ENCODE measurements at regions not wholly inside any gene's neighbourhood (a gene's known extent, or its start where the extent isn't known, plus 50 kb on each side); places are given as distances from the start of the nearest gene placed in this dataset.
"Not testable (repeated sequence)": the region's sequence is repeated elsewhere in the genome, so short reads cannot be mapped to it uniquely, and the experiment has no call there.

- DNase-seq (ENCODE audit: low spot score) = no peak
Measured at GRCh38 chr6:121876721-121877120, 441.3 kb downstream of the GJA1 start.

- no peak for DNase-seq (ENCODE audit: low spot score)
Measured at GRCh38 chr6:121879149-121879548, 443.7 kb downstream of the GJA1 start.

- no peak for DNase-seq (ENCODE audit: low spot score)
Measured at GRCh38 chr6:121880831-121881230, 445.4 kb downstream of the GJA1 start.

- no peak for DNase-seq (ENCODE audit: low spot score)
Measured at GRCh38 chr6:121881974-121882667, 446.7 kb downstream of the GJA1 start.

- no peak for DNase-seq (ENCODE audit: low spot score)
Measured at GRCh38 chr6:121884091-121884490, 448.6 kb downstream of the GJA1 start.

DNA sequence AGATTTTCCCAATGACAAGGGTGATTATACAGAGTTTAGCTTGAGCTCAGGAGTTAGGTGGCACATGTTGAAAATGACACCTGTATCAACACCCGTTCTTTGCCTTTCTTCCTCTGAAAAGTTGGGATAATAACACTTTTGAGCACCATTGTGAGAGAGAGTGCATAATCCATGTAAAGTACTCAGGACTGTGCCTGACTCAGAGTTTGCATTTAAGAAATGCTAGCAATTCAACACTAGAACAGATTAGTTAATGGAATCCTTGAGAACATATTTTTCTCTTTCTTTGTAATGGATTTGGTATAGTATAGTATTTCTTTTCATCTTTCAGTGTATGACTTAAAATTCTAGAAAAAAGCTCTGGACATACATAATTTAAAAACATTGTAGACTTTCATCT, 449.2 kb downstream of the GJA1 start:
- DNase-seq (ENCODE audit: low spot score) = no peak

GRCh38 chr6:121885399-121886152, 450.1 kb downstream of the GJA1 start:
- DNase-seq (ENCODE audit: low spot score) = no peak

DNA sequence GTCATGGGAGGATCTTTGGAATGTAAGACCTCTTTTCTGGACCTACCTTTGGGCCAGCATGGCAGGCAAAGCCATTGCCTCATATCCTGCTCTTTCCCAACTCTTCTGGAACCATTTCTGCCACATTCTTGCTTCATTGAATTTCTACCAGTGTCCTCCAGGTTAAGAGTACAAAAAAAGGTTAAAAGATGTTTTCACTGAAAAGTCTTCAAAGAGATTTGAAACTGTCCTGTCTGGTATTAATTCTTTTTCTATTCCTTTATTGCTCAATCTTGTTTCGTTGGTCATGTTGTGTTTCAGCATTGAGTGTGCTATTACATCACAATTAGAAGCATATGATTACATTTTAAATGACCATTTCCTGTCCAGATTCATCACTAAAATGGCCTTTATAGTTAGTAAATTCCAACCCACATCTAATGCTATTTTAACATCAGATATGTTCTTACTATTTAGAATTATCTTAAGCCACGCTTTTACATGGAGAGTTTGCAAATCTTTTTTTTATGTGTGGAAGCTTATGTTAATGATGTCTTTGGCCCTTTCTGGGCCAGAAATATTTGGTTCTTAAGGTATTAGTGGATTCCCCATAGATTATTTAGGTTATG, 450.9 kb downstream of the GJA1 start:
- DNase-seq (ENCODE audit: low spot score) = no peak

- no peak for DNase-seq (ENCODE audit: low spot score)
Measured at GRCh38 chr6:121887724-121888123, 452.3 kb downstream of the GJA1 start.

GRCh38 chr6:121890307-121890910, 455.0 kb downstream of the GJA1 start:
- no peak for DNase-seq (ENCODE audit: low spot score)

DNA sequence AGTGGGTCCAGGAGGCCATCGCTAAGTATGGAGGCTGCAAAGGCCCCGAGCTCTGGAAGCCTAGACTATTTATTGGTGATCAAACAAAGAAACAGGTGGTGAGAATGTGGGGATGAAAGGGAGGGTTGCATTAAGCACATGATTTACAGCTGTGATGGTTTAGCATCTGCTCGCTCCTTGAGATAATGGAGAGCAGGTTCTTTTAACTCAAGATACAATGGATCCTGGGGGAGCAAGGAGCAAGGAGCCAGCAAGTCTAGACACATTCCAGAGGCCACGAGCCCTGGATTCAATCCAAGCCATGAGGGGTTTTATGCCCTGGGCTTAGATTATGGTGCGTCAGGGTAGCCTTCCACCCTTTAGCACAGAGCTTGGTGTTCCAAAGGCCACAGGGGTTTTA, 460.3 kb downstream of the GJA1 start:
- DNase-seq (ENCODE audit: low spot score) = not testable (repeated sequence)

DNA sequence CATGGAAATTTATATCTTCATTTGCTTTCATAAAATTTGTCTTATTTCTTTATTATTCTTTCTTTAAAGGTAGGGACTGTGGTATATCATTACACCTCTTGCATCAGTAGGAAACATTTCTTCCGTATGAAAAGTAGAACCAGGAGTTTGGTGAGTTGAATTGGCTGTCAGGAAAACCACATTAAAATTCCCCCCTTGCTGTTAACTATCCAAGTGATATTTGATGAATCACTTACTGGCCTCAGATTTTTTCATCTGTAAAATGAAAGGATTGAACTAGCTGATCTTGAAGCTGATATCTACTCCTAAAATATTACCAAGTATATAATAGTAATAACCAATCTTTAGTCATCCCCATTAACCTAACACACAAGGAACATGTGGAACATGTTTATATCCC, 460.9 kb downstream of the GJA1 start:
- no peak for DNase-seq (ENCODE audit: low spot score)

DNA sequence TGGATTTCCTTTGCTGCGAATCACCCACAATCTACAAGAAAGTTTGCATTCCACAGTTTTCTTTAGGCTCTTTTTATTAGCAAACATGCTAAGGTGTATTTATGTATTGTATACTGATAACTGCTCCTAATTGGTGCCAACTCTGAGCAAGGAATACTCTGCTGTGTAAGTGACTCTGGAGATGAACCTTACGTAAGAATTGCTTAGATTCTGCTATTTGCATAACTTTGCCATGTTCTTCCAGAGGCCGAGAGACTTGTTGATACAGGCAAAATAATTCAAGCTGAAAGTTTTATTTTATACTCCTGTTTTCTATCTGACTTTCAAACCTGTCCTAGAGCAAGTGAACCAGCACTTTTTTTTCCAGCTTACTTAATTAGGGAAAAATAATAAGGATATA, 461.3 kb downstream of the GJA1 start:
- DNase-seq (ENCODE audit: low spot score) = no peak

DNA sequence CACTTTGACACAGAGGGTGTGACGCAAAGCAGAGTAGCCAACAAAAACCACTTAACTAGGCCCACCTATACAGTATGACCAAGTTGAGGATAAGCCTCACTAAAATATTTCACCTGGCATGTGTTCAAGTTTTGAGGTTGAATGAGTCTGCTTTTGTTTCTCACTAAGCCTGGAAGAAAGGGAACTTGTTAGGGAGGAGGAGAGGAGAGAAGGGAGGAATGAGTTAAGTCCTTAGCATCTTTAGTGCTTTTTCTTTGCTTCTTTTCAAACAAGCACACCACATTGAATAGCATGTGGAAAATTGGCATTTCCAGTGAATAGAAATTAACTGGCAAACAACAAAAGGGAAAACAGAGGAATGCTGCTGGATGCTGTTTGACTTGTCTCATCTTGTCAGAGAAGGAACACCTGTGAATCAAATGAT, 461.9 kb downstream of the GJA1 start:
- DNase-seq (ENCODE audit: low spot score) = no peak

DNA sequence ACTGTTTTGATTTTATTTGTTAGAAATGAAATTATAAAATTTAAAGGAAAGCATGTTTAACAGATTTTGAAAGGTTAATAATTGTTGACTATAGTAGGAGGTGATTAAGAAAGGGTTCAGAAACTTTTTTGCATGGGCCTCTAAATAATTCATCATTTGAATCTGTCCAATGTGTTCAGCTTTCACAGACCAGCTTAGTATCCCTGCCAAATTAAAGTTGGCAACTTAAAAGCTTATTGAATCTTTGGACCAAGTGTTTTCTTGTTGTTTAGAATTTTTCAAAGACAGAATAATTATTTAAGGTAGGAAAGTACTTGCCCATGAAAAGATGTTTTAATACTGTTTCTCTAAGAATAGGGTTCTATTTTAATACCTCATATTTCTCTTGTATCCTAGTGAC, 466.0 kb downstream of the GJA1 start:
- no peak for DNase-seq (ENCODE audit: low spot score)

GRCh38 chr6:121904559-121904958, 469.1 kb downstream of the GJA1 start:
- no peak for DNase-seq (ENCODE audit: low spot score)

DNA sequence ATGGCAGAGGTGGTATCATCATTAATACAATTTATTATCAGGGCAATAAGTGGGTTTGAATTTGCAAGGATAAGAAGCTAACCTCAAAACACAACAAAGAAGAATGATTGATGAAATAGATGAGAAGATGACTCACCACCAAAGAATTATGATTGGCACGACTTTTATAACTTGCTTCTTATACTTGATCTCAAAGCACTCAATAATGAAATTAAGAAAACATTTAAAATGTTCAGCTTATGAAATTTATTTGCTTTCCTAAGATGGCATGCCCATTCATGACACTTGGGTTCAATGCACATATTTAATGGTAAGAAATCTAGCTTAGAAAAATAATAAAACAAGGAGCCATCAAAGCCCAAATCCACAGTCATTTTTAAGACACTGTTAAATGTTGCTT, 477.5 kb downstream of the GJA1 start:
- DNase-seq (ENCODE audit: low spot score) = no peak

- no peak for DNase-seq (ENCODE audit: low spot score)
Measured at GRCh38 chr6:121917263-121917829, 481.9 kb downstream of the GJA1 start.

DNA sequence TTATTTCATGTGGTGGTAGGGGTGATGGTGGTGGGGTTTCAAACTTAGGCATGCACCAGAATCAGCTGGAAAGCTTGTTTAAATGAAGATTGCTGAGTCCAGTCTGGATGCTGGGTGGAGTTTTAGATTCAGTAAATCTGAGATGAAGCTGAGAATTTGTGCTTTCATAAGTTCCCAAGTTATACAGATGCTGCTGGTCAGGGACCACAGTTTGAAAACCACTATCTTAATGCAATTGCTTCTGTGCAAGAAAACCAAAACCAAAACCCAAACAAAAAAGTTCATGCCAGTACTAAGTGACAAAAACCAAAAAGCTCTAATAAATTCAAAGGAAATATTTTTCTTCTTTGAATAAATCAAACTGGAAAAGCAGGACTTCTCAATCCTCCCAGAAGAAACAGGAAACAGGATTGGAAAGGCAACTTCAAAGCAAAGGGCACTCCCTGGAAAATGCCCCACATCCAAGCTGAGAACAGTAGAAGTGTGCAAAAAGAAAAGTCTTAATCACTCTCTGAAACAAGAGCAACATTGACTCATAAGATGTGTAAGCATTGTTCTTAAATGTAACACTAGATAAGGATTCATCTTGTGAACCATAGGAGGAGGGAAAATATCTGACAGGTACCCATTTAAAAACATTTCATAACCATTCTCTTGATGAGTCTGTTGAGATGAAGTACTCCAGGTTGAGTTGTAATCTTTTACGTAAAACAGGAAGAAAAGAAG, 481.5 kb upstream of the HSF2 start:
- DNase-seq (ENCODE audit: low spot score) = no peak

- DNase-seq (ENCODE audit: low spot score) = no peak
Measured at GRCh38 chr6:121920616-121921015, 478.8 kb upstream of the HSF2 start.

DNA sequence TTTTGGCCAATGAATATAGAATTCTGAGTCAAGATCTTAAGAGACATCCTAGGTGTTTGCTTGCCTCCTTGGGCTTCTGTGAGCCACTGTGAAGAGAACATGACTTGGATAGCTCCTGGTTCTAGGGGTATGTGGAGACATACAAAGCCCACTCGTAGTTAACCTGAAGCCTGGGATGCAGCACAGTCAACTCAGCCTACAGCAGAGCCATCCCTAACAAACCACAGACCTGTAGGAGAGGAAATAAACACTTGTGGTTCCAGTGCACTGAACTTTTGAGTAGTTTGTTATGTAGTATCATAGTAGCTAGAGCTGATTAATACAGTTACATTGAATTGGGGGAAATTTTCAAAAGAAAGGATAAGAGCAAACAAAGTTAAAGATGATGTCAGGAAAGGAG, 474.4 kb upstream of the HSF2 start:
- DNase-seq (ENCODE audit: low spot score) = no peak
